SU-DHL-6 (cell line): ENCODE measurements at regions not wholly inside any gene's neighbourhood (a gene's known extent, or its start where the extent isn't known, plus 50 kb on each side); places are given as distances from the start of the nearest gene placed in this dataset.
"Not testable (repeated sequence)": the region's sequence is repeated elsewhere in the genome, so short reads cannot be mapped to it uniquely, and the experiment has no call there.

Experiments used
- EZH2phosphoT487 ChIP-seq: fragments of 200-600 bp; sonication (generic), shearing (Covaris generic); conservative IDR thresholded peaks from 2 replicates; pipeline ENCODE4 v1.6.1; 2018; ENCODE audit warnings: mild to moderate bottlenecking, antibody characterized with exemption, low read length, moderate library complexity, mixed read lengths
- TF ChIP-seq, protein P1 (sequence below): fragments of 200-600 bp; sonication (generic); IDR thresholded peaks from one replicate; pipeline ENCODE4 v1.5.1; 2017; ENCODE audit warnings: antibody characterized with exemption, mild to moderate bottlenecking, low read length, moderate library complexity; ENCODE audit not compliant: insufficient read depth, poor library complexity, severe bottlenecking

DNA sequence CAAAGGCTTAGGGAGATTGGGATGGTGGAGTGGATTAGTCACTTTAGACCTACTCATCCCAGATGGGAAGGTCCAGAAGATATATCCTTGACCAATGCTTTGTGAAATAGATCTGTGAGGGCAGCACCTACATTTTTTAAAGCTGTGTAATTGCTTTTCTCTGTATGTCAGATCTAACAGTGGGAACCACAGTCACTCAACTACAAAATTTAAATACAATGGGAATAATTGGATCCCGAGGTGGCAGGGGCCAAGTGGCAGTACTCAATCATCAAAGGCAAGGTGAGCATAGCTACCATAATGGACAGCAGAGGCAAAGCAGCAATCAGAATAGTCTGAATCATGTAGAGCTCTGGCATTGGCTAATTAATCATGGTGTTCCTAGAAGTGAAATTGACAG lies 86.1 kb upstream of the PKN2 start:
- TF ChIP-seq, protein P1, sequence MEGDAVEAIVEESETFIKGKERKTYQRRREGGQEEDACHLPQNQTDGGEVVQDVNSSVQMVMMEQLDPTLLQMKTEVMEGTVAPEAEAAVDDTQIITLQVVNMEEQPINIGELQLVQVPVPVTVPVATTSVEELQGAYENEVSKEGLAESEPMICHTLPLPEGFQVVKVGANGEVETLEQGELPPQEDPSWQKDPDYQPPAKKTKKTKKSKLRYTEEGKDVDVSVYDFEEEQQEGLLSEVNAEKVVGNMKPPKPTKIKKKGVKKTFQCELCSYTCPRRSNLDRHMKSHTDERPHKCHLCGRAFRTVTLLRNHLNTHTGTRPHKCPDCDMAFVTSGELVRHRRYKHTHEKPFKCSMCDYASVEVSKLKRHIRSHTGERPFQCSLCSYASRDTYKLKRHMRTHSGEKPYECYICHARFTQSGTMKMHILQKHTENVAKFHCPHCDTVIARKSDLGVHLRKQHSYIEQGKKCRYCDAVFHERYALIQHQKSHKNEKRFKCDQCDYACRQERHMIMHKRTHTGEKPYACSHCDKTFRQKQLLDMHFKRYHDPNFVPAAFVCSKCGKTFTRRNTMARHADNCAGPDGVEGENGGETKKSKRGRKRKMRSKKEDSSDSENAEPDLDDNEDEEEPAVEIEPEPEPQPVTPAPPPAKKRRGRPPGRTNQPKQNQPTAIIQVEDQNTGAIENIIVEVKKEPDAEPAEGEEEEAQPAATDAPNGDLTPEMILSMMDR = not testable (repeated sequence)
- not testable (repeated sequence) for TF ChIP-seq EZH2phosphoT487
